NT2/D1 (cell line): ENCODE measurements at regions not wholly inside any gene's neighbourhood (a gene's known extent, or its start where the extent isn't known, plus 50 kb on each side); places are given as distances from the start of the nearest gene placed in this dataset.

Source experiments
- SUZ12 ChIP-seq: IDR thresholded peaks from 2 replicates; pipeline ENCODE4 v1.6.1; 2011; ENCODE audit not compliant: insufficient read length, insufficient read depth; ENCODE audit errors: extremely low read depth
- YY1 ChIP-seq: IDR thresholded peaks from 2 replicates; pipeline ENCODE4 v1.6.1; 2011; ENCODE audit not compliant: insufficient read length, insufficient read depth
- ZNF274 ChIP-seq: IDR thresholded peaks from 2 replicates; pipeline ENCODE4 v1.6.1; 2011; ENCODE audit warnings: mild to moderate bottlenecking, low read depth, low read length

GRCh38 chr4:82256718-82257117 is 117.1 kb downstream of the HNRNPD start:
- TF ChIP-seq YY1 (no peak), ZNF274 (no peak), SUZ12 (no peak)
